ENCODE measurements at regions not wholly inside any gene's neighbourhood (a gene's known extent, or its start where the extent isn't known, plus 50 kb on each side); places are given as distances from the start of the nearest gene placed in this dataset.

GRCh38 chr18:45336448-45336847 is 278.8 kb upstream of the SLC14A2 start:
- ChIA-PET POLR2A (no interaction called here), CTCF (no interaction called here)
- TF ChIP-seq POLR2AphosphoS5 (IDR thresholded peaks at IDR 0.05; ENCODE audit: low read depth, low read length) = no peak
- TF ChIP-seq TCF7L2 (IDR thresholded peaks at IDR 0.05; ENCODE audit: low read depth, low read length) = no peak
- TF ChIP-seq SIN3A (IDR thresholded peaks at IDR 0.05; ENCODE audit: borderline replicate concordance, insufficient read depth, low read depth, low read length) = no peak
- TF ChIP-seq CTCF (IDR thresholded peaks at IDR 0.05) = no peak
- no peak for TF ChIP-seq REST (IDR thresholded peaks at IDR 0.05; ENCODE audit: insufficient read depth in 1 of 2, low read depth in 2 of 2, low read length in 1 of 2)
- H3K4me1 ChIP-seq (ENCODE audit: control insufficient read depth, insufficient read depth, low read length) = no peaks in the 10 kb centered on the region
- ATAC-seq (no peak), DNase-seq (ENCODE audit: low read depth, low spot score) (no peak)
- H3K36me3 ChIP-seq (ENCODE audit: control insufficient read depth, insufficient read depth, low read length) = no peaks in the 10 kb centered on the region
- H3K27ac ChIP-seq (ENCODE audit: low read length) = no peak overlapping the region
- no peak overlapping the region for H3K4me3 ChIP-seq (ENCODE audit: low read depth in 2 of 2, low read length in 2 of 2)
- no peaks in the 10 kb centered on the region for H3K9me3 ChIP-seq (ENCODE audit: control insufficient read depth, insufficient read depth, low read depth, low read length)
- H3K27me3 ChIP-seq (ENCODE audit: control insufficient read depth, insufficient read depth, low read length) = no peaks in the 10 kb centered on the region
- in situ Hi-C loops (cut with HindIII; ENCODE audit: low pct_unique_long_range_greater_than_20kb, low sequenced_read_pairs) (no loop called here), intact Hi-C loops (cut with micrococcal nuclease; ENCODE audit: unreplicated experiment) (no loop called here)
- BruUV-seq (replicated peaks) = no TSS peak

- ChIA-PET CTCF (no interaction called here), POLR2A (no interaction called here)
- no peaks in the 10 kb centered on the region for H3K27me3 ChIP-seq (ENCODE audit: control insufficient read depth, insufficient read depth, low read length)
- in situ Hi-C loops (cut with HindIII; ENCODE audit: low pct_unique_long_range_greater_than_20kb, low sequenced_read_pairs) (no loop called here), intact Hi-C loops (cut with micrococcal nuclease; ENCODE audit: unreplicated experiment) (no loop called here)
- no peaks in the 10 kb centered on the region for H3K9me3 ChIP-seq (ENCODE audit: control insufficient read depth, insufficient read depth, low read depth, low read length)
- no peak overlapping the region for H3K27ac ChIP-seq (ENCODE audit: low read length)
- DNase-seq (ENCODE audit: low read depth, low spot score) (no peak), ATAC-seq (no peak)
- BruUV-seq (replicated peaks) = no TSS peak
- H3K4me1 ChIP-seq (ENCODE audit: control insufficient read depth, insufficient read depth, low read length) = no peaks in the 10 kb centered on the region
- TF ChIP-seq TCF7L2 (IDR thresholded peaks at IDR 0.05; ENCODE audit: low read depth, low read length) (no peak), CTCF (IDR thresholded peaks at IDR 0.05) (no peak), SIN3A (IDR thresholded peaks at IDR 0.05; ENCODE audit: borderline replicate concordance, insufficient read depth, low read depth, low read length) (no peak), POLR2AphosphoS5 (IDR thresholded peaks at IDR 0.05; ENCODE audit: low read depth, low read length) (no peak), REST (IDR thresholded peaks at IDR 0.05; ENCODE audit: insufficient read depth in 1 of 2, low read depth in 2 of 2, low read length in 1 of 2) (no peak)
- H3K4me3 ChIP-seq (ENCODE audit: low read depth in 2 of 2, low read length in 2 of 2) = no peak overlapping the region
- no peaks in the 10 kb centered on the region for H3K36me3 ChIP-seq (ENCODE audit: control insufficient read depth, insufficient read depth, low read length)
Measured at GRCh38 chr18:45337477-45337876, 277.8 kb upstream of the SLC14A2 start.

All from Panc1 (cell line).